HEK293 (cell line): ENCODE measurements at regions not wholly inside any gene's neighbourhood (a gene's known extent, or its start where the extent isn't known, plus 50 kb on each side); places are given as distances from the start of the nearest gene placed in this dataset.

Experiments used
- BCL11A ChIP-seq: fragments of 450-650 bp; formaldehyde crosslinking; IDR thresholded peaks from 2 replicates; pipeline ENCODE4 v1.5.1; 2016; ENCODE audit warnings: low read depth, missing biosample characterization, missing genetic modification characterization
- IKZF3 ChIP-seq: fragments of 450-650 bp; IDR thresholded peaks from 2 replicates; pipeline ENCODE4 v1.5.0; 2018; ENCODE audit warnings: missing biosample characterization, mild to moderate bottlenecking, missing genetic modification characterization, moderate library complexity
- SALL2 ChIP-seq: fragments of 450-650 bp; formaldehyde crosslinking; IDR thresholded peaks from 2 replicates; pipeline ENCODE4 v1.5.0; 2017; ENCODE audit warnings: missing biosample characterization, mild to moderate bottlenecking, missing genetic modification characterization, borderline replicate concordance
- ZNF133 ChIP-seq: fragments of 450-650 bp; formaldehyde crosslinking; IDR thresholded peaks from 2 replicates; pipeline ENCODE4 v1.5.1; 2016; ENCODE audit warnings: missing biosample characterization, missing genetic modification characterization
- ZNF274 ChIP-seq, 2 experiments: fragments of 200-500 bp in 1 of 2; fragments of 450-650 bp in 1 of 2; sonication (Bioruptor generic) in 1 of 2; formaldehyde crosslinking in 1 of 2; IDR thresholded peaks; 2 replicates each; pipeline versions ENCODE4 v1.5.1 to v1.6.1; 2014 to 2016; ENCODE audit warnings: borderline replicate concordance in 1 of 2, inconsistent platforms in 1 of 2, low read length in 1 of 2, missing biosample characterization in 1 of 2, missing genetic modification characterization in 1 of 2
- ZNF621 ChIP-seq: fragments of 450-650 bp; formaldehyde crosslinking; IDR thresholded peaks from 2 replicates; pipeline ENCODE4 v1.5.1; 2017; ENCODE audit warnings: missing biosample characterization, missing genetic modification characterization
- ZNF777 ChIP-seq: fragments of 450-650 bp; formaldehyde crosslinking; IDR thresholded peaks from 2 replicates; pipeline ENCODE4 v1.5.1; 2017; ENCODE audit warnings: missing biosample characterization, missing genetic modification characterization, borderline replicate concordance
- TF ChIP-seq, protein P1 (sequence below): fragments of 450-650 bp; formaldehyde crosslinking; IDR thresholded peaks from 2 replicates; pipeline ENCODE4 v1.5.1; 2016; ENCODE audit warnings: missing biosample characterization, missing genetic modification characterization
- TF ChIP-seq, protein P2 (sequence below): fragments of 450-650 bp; formaldehyde crosslinking; IDR thresholded peaks from 2 replicates; pipeline ENCODE4 v1.5.1; 2016; ENCODE audit warnings: missing biosample characterization, missing genetic modification characterization
- TF ChIP-seq, protein P3 (sequence below): fragments of 450-650 bp; formaldehyde crosslinking; IDR thresholded peaks from 2 replicates; pipeline ENCODE4 v1.5.1; 2017; ENCODE audit warnings: missing biosample characterization, missing genetic modification characterization
- TF ChIP-seq, protein P4 (sequence below): fragments of 450-650 bp; formaldehyde crosslinking; IDR thresholded peaks from 2 replicates; pipeline ENCODE4 v1.5.1; 2016; ENCODE audit warnings: missing biosample characterization, missing genetic modification characterization

DNA sequence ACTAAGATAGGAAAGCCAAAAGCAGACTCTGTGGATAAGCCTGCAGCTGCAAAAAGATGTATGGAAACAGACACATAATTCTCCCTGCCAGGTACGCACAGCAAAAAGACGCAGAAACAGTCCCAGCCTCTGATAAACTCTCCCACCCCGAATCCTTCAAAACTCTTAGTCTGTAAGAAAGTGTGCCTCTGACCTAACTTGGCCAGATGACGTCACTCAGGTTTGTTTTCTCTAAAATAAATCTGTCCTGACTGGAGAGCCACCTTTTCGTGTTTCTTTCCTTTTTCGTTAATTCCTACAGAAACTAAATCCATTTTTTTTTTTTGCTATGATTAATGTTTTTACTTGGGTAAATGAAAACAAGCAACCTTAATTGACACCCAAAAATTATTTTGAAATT lies 793.8 kb downstream of the SORCS1 start:
- TF ChIP-seq, protein P1, sequence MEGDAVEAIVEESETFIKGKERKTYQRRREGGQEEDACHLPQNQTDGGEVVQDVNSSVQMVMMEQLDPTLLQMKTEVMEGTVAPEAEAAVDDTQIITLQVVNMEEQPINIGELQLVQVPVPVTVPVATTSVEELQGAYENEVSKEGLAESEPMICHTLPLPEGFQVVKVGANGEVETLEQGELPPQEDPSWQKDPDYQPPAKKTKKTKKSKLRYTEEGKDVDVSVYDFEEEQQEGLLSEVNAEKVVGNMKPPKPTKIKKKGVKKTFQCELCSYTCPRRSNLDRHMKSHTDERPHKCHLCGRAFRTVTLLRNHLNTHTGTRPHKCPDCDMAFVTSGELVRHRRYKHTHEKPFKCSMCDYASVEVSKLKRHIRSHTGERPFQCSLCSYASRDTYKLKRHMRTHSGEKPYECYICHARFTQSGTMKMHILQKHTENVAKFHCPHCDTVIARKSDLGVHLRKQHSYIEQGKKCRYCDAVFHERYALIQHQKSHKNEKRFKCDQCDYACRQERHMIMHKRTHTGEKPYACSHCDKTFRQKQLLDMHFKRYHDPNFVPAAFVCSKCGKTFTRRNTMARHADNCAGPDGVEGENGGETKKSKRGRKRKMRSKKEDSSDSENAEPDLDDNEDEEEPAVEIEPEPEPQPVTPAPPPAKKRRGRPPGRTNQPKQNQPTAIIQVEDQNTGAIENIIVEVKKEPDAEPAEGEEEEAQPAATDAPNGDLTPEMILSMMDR (tag by site-specific recombination), result no peak
- TF ChIP-seq, protein P2, sequence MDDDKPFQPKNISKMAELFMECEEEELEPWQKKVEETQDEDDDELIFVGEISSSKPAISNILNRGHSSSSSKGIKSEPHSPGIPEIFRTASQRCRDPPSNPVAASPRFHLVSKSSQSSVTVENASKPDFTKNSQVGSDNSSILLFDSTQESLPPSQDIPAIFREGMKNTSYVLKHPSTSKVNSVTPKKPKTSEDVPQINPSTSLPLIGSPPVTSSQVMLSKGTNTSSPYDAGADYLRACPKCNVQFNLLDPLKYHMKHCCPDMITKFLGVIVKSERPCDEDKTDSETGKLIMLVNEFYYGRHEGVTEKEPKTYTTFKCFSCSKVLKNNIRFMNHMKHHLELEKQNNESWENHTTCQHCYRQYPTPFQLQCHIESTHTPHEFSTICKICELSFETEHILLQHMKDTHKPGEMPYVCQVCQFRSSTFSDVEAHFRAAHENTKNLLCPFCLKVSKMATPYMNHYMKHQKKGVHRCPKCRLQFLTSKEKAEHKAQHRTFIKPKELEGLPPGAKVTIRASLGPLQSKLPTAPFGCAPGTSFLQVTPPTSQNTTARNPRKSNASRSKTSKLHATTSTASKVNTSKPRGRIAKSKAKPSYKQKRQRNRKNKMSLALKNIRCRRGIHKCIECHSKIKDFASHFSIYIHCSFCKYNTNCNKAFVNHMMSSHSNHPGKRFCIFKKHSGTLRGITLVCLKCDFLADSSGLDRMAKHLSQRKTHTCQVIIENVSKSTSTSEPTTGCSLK, result no peak
- TF ChIP-seq, protein P3, sequence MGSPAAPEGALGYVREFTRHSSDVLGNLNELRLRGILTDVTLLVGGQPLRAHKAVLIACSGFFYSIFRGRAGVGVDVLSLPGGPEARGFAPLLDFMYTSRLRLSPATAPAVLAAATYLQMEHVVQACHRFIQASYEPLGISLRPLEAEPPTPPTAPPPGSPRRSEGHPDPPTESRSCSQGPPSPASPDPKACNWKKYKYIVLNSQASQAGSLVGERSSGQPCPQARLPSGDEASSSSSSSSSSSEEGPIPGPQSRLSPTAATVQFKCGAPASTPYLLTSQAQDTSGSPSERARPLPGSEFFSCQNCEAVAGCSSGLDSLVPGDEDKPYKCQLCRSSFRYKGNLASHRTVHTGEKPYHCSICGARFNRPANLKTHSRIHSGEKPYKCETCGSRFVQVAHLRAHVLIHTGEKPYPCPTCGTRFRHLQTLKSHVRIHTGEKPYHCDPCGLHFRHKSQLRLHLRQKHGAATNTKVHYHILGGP (tag by site-specific recombination), result no peak
- TF ChIP-seq ZNF777 (tag by site-specific recombination) (no peak), BCL11A (tag by site-specific recombination) (no peak), ZNF133 (tag by site-specific recombination) (no peak), ZNF274 (IDR thresholded peaks at IDR 0.05; ENCODE audit: low read length) (no peak), ZNF274 (tag by site-specific recombination; IDR thresholded peaks at IDR 0.05; ENCODE audit: borderline replicate concordance) (no peak), ZNF621 (tag by site-specific recombination) (no peak), SALL2 (no peak), IKZF3 (tag by site-specific recombination) (no peak)
- TF ChIP-seq, protein P4, sequence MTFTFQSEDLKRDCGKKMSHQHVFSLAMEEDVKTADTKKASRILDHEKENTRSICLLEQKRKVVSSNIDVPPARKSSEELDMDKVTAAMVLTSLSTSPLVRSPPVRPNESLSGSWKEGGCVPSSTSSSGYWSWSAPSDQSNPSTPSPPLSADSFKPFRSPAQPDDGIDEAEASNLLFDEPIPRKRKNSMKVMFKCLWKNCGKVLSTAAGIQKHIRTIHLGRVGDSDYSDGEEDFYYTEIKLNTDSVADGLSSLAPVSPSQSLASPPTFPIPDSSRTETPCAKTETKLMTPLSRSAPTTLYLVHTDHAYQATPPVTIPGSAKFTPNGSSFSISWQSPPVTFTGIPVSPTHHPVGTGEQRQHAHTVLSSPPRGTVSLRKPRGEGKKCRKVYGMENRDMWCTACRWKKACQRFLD, result no peak
